ENCODE measurements at regions not wholly inside any gene's neighbourhood (a gene's known extent, or its start where the extent isn't known, plus 50 kb on each side); places are given as distances from the start of the nearest gene placed in this dataset.

DNA sequence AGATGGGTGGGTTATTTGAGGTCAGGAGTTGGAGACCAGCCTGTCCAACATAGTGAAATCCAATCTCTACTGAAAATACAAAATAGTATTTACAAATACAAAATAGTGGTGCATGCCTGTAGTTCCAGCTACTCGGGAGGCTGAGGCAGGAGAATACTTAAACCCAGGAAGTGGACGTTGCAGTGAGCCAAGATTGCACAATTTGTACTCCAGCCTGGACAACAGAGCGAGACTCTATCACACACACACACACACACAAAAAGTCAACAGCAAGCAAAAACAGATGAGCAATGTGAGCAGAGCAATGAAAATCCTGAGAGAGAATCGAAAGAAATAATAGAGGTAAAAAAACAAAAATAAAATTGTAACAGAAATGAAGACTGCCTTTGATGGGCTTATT lies 168.8 kb downstream of the PCDH18 start:
- TF ChIP-seq CTCF (conservative IDR thresholded peaks at IDR 0.05; ENCODE audit: low read depth, low read length) = no peak
- TF ChIP-seq EZH2 (IDR thresholded peaks at IDR 0.05; ENCODE audit: low read length, unreplicated experiment) = no peak
